OCI-LY7 (cell line): ENCODE measurements at regions not wholly inside any gene's neighbourhood (a gene's known extent, or its start where the extent isn't known, plus 50 kb on each side); places are given as distances from the start of the nearest gene placed in this dataset.

Experiments
- BruUV-seq: library from RNA; stranded (reverse); fragments of 400-500 nt; replicated peaks from 2 replicates; lab custom pipeline; 2021; lab: Mats Ljungman, UMichigan
- CTCF ChIA-PET: fragments of 300-600 bp; sonication (Branson Sonifier 250); formaldehyde crosslinking; loops from one replicate; lab custom pipeline; 2022; ENCODE audit warnings: antibody characterized with exemption; ENCODE audit not compliant: unreplicated experiment; lab: Charles Lee
- POLR2A ChIA-PET: fragments of 300-600 bp; sonication (Branson Sonifier 250); formaldehyde crosslinking; loops from one replicate; lab custom pipeline; 2022; ENCODE audit warnings: antibody characterized with exemption; lab: Charles Lee
- DNase-seq: peaks from one replicate; pipeline ENCODE4 v3.0.0-alpha.2; 2015; ENCODE audit warnings: low spot score
- H2AFZ ChIP-seq: fragments of 200-600 bp; sonication (generic), shearing (Covaris generic); 2 replicates; pipeline ENCODE4 v1.6.1; 2014; ENCODE audit warnings: mild to moderate bottlenecking, antibody characterized with exemption, low read length, moderate library complexity
- H3K27ac ChIP-seq: fragments of 200-600 bp; sonication (generic); 2 replicates; pipeline ENCODE4 v1.5.1; 2014; ENCODE audit warnings: mixed run types, low read depth, mild to moderate bottlenecking, moderate library complexity, low read length, inconsistent platforms; ENCODE audit not compliant: poor library complexity, severe bottlenecking
- H3K36me3 ChIP-seq: fragments of 200-600 bp; sonication (generic); 2 replicates; pipeline ENCODE4 v1.6.1; 2014; ENCODE audit warnings: mild to moderate bottlenecking, antibody characterized with exemption, low read length, moderate library complexity, mixed read lengths; ENCODE audit not compliant: insufficient read depth
- H3K4me1 ChIP-seq: fragments of 200-600 bp; sonication (generic); 2 replicates; pipeline ENCODE4 v1.5.1; 2014; ENCODE audit warnings: mild to moderate bottlenecking, low read length; ENCODE audit not compliant: insufficient read depth, poor library complexity, severe bottlenecking
- H3K4me2 ChIP-seq: fragments of 200-600 bp; sonication (generic); 2 replicates; pipeline ENCODE4 v1.6.1; 2014; ENCODE audit warnings: mild to moderate bottlenecking, low read length
- H3K4me3 ChIP-seq: fragments of 200-600 bp; sonication (generic); 2 replicates; pipeline ENCODE4 v1.5.1; 2014; ENCODE audit warnings: mild to moderate bottlenecking, low read depth, low read length; ENCODE audit not compliant: poor library complexity, severe bottlenecking
- H3K79me2 ChIP-seq: fragments of 200-600 bp; sonication (generic); 2 replicates; pipeline ENCODE4 v1.6.1; 2016; ENCODE audit warnings: low read depth, mild to moderate bottlenecking, low read length, moderate library complexity, mixed read lengths; ENCODE audit not compliant: insufficient read depth
- H3K9me2 ChIP-seq: fragments of 200-600 bp; sonication (generic); 2 replicates; pipeline ENCODE4 v1.6.1; 2016; ENCODE audit warnings: mild to moderate bottlenecking, low read length, mixed read lengths; ENCODE audit not compliant: insufficient read depth
- H3K9me3 ChIP-seq: fragments of 200-600 bp; sonication (generic); 2 replicates; pipeline ENCODE4 v1.6.1; 2014; ENCODE audit warnings: mild to moderate bottlenecking, mixed run types, low read length, mixed read lengths
- H4K20me1 ChIP-seq: fragments of 200-600 bp; sonication (generic); 2 replicates; pipeline ENCODE4 v1.6.1; 2014; ENCODE audit warnings: mild to moderate bottlenecking, antibody characterized with exemption, low read length, moderate library complexity, mixed read lengths; ENCODE audit not compliant: insufficient read depth
- EZH2phosphoT487 ChIP-seq: fragments of 200-600 bp; sonication (generic); IDR thresholded peaks from 2 replicates; pipeline ENCODE4 v1.6.1; 2018; ENCODE audit warnings: low read depth, borderline replicate concordance, mild to moderate bottlenecking, mixed run types, antibody characterized with exemption, low read length, moderate library complexity, mixed read lengths
- intact Hi-C: fragments of 100-400 bp; cut with micrococcal nuclease; formaldehyde crosslinking; loops from one replicate; pipeline ENCODE4 v1.10.0; 2022; ENCODE audit not compliant: unreplicated experiment
- TF ChIP-seq, protein P1 (sequence below): fragments of 200-600 bp; sonication (generic); conservative IDR thresholded peaks from 2 replicates; pipeline ENCODE4 v1.5.1; 2014; ENCODE audit warnings: mild to moderate bottlenecking, antibody characterized with exemption, low read length, moderate library complexity, mixed read lengths

DNA sequence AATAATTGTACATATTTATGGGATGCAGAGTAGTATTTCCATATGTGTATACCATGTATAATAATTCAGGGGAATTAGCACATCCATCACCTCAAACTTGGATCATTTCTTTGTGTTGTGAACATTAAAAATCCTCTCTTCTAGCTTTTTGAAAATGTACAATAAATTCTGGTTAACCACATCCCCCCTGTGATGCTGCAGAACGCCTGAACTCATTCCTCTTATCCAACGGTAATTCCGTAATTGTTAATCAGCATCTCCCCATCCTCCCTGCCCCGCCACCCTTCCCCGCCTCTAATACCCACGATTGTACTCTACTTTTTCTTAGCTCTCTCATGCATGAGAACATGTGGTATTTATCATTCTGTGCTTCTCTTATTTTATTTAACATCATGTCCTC lies 127.7 kb upstream of the ANKRD55 start:
- TF ChIP-seq, protein P1, sequence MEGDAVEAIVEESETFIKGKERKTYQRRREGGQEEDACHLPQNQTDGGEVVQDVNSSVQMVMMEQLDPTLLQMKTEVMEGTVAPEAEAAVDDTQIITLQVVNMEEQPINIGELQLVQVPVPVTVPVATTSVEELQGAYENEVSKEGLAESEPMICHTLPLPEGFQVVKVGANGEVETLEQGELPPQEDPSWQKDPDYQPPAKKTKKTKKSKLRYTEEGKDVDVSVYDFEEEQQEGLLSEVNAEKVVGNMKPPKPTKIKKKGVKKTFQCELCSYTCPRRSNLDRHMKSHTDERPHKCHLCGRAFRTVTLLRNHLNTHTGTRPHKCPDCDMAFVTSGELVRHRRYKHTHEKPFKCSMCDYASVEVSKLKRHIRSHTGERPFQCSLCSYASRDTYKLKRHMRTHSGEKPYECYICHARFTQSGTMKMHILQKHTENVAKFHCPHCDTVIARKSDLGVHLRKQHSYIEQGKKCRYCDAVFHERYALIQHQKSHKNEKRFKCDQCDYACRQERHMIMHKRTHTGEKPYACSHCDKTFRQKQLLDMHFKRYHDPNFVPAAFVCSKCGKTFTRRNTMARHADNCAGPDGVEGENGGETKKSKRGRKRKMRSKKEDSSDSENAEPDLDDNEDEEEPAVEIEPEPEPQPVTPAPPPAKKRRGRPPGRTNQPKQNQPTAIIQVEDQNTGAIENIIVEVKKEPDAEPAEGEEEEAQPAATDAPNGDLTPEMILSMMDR, result no peak
- no peak for TF ChIP-seq EZH2phosphoT487
- no peaks in the 10 kb centered on the region for H3K9me2 ChIP-seq
- no peaks in the 10 kb centered on the region for H3K9me3 ChIP-seq
- H3K4me3 ChIP-seq, result no peak overlapping the region
- intact Hi-C loops, result no loop called here
- no peaks in the 10 kb centered on the region for H3K79me2 ChIP-seq
- DNase-seq, result no peak
- ChIA-PET POLR2A (no interaction called here), CTCF (interaction anchor here (0.6 kb wide), 1 partner anchor 8 kb away, joined by 3 read pairs; no protein-coding TSS in a partner anchor)
- no peaks in the 10 kb centered on the region for H3K4me1 ChIP-seq
- H3K4me2 ChIP-seq, result no peak overlapping the region
- no peaks in the 10 kb centered on the region for H3K36me3 ChIP-seq
- H3K27ac ChIP-seq, result no peak overlapping the region
- H2AFZ ChIP-seq, result no peak overlapping the region
- BruUV-seq, result no TSS peak
- no peaks in the 10 kb centered on the region for H4K20me1 ChIP-seq

DNA sequence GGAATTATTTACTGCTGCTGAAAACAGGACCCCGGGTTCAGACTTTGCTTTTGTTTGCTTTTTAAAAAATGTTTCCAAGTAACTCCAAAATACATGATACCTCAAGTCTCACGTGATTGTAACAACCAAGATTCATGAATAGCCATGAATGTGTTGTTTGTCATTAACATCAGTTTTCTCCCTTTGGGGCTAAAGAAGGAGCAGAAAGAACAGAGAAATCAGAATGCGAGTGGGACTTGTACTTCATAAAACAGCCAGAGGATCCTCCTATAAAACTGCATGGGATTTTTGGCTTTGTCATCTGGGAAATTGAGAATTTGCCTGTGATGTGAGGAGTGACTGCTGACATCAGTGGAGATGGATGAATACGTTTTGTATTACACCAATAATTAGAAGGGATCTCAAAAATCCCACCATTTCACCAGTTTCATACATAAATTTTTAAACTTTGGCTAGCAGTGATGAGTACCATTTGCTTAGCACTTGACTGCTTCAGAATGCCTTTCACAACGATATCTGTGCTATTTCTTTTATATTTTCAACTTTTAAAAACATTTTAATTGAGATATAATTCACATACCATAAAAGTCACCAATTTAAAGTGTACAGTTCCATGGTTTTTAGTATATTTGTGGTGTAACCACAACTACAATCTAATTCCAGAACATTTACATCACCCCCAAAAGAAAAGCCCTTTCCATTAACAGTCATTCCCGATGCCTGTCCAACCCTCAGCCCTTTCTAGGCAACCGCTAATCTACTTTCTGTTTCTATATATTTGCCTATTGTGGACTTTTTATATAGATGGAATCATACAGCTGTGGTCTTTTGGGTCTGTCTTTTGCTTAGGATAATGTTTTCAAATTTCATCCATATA lies 126.9 kb upstream of the ANKRD55 start:
- Histone ChIP-seq H4K20me1 (no peaks in the 10 kb centered on the region), H3K4me2 (no peak overlapping the region), H3K36me3 (no peaks in the 10 kb centered on the region), H3K27ac (no peak overlapping the region), H3K4me3 (no peak overlapping the region), H3K79me2 (no peaks in the 10 kb centered on the region), H3K4me1 (no peaks in the 10 kb centered on the region), H3K9me3 (no peaks in the 10 kb centered on the region), H3K9me2 (no peaks in the 10 kb centered on the region), H2AFZ (no peak overlapping the region)
- intact Hi-C loops, result no loop called here
- no peak for TF ChIP-seq EZH2phosphoT487
- TF ChIP-seq, protein P1, result no peak
- no TSS peak for BruUV-seq
- ChIA-PET CTCF (interaction anchor here (0.6 kb wide), 1 partner anchor 8 kb away, joined by 3 read pairs; no protein-coding TSS in a partner anchor), POLR2A (no interaction called here)
- DNase-seq, result no peak
